Suprapubic skin (tissue), 3 donors: ENCODE measurements at regions not wholly inside any gene's neighbourhood (a gene's known extent, or its start where the extent isn't known, plus 50 kb on each side); places are given as distances from the start of the nearest gene placed in this dataset.

Experiments used
- CTCF ChIP-seq, 2 donors: fragments of 200-600 bp in 1 of 2; fragments of 450-650 bp in 1 of 2; sonication (generic) in 1 of 2; IDR thresholded peaks; one replicate each; pipeline ENCODE4 v1.5.1; 2016 to 2019; ENCODE audit warnings: antibody characterized with exemption in 2 of 2, mild to moderate bottlenecking in 1 of 2, moderate library complexity in 1 of 2
- POLR2A ChIP-seq, 2 donors: fragments of 450-650 bp; IDR thresholded peaks; one replicate each; pipeline ENCODE4 v1.6.1; 2017; ENCODE audit warnings: antibody characterized with exemption in 2 of 2, mild to moderate bottlenecking in 2 of 2, moderate library complexity in 2 of 2

GRCh38 chr3:127472506-127472905 is 118.0 kb downstream of the TPRA1 start:
- TF ChIP-seq POLR2A (IDR thresholded peaks at IDR 0.05) (no peak), CTCF (IDR thresholded peaks at IDR 0.05) (no peak)
